ENCODE measurements at regions not wholly inside any gene's neighbourhood (a gene's known extent, or its start where the extent isn't known, plus 50 kb on each side); places are given as distances from the start of the nearest gene placed in this dataset.

DNA sequence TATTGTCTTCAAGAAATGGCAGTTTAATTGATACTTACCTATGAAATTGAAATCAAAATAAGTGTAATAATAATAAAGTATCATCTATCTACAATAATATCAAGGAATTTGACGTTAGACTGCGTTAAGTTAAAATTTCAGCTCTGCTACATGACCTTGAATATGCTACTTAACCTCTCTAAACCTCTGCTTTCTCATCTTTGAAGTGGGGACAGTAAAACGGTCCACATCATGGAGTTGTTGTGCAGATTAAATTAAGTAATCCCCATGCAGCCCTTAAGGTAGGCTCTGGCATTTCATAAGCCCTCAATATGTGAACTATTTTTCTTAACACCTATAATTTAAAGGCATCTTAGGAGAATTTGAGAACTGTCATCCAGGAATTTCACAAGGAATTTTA lies 252.4 kb upstream of the PHF14 start:
- TF ChIP-seq, protein P1, sequence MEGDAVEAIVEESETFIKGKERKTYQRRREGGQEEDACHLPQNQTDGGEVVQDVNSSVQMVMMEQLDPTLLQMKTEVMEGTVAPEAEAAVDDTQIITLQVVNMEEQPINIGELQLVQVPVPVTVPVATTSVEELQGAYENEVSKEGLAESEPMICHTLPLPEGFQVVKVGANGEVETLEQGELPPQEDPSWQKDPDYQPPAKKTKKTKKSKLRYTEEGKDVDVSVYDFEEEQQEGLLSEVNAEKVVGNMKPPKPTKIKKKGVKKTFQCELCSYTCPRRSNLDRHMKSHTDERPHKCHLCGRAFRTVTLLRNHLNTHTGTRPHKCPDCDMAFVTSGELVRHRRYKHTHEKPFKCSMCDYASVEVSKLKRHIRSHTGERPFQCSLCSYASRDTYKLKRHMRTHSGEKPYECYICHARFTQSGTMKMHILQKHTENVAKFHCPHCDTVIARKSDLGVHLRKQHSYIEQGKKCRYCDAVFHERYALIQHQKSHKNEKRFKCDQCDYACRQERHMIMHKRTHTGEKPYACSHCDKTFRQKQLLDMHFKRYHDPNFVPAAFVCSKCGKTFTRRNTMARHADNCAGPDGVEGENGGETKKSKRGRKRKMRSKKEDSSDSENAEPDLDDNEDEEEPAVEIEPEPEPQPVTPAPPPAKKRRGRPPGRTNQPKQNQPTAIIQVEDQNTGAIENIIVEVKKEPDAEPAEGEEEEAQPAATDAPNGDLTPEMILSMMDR (IDR thresholded peaks at IDR 0.05; ENCODE audit: insufficient read depth, low read depth, low read length), result no peak
- TF ChIP-seq EZH2 (IDR thresholded peaks at IDR 0.05; ENCODE audit: insufficient read depth, low read length), result no peak

Data from astrocyte (in vitro differentiated cells and primary cell).